ENCODE measurements at regions not wholly inside any gene's neighbourhood (a gene's known extent, or its start where the extent isn't known, plus 50 kb on each side); places are given as distances from the start of the nearest gene placed in this dataset.
A peak's percentile ranks its signal among the peaks of the same experiment; 100 is the strongest.

- Histone ChIP-seq H3K4me3 (no peak overlapping the region), H3K36me3 (no peaks in the 10 kb centered on the region), H3K9me3 (no peaks in the 10 kb centered on the region), H3K4me1 (peaks cover 0 to 46% (median 17%) of the 10 kb centered on the region in 4 donors), H3K27ac (replicated peaks in 1 of 4) (no peak overlapping the region), H3K27me3 (no peaks in the 10 kb centered on the region)
- no peak for DNase-seq (ENCODE audit: extremely low spot score)
- 64% methylated on average over 4 of the region's 4 CpGs for WGBS
- TF ChIP-seq POLR2AphosphoS5 (IDR thresholded peaks at IDR 0.05): no peak
- peak in 1 of 3 experiments; percentile 12 for TF ChIP-seq CTCF (IDR thresholded peaks at IDR 0.05)
- TF ChIP-seq POLR2A (IDR thresholded peaks at IDR 0.05; ENCODE audit: low read depth): no peak
- intact Hi-C loops (cut with DNase I): no loop called here
These were observed 331.5 kb downstream of the NKX6-1 start for GRCh38 chr4:84167564-84167963.

DNA sequence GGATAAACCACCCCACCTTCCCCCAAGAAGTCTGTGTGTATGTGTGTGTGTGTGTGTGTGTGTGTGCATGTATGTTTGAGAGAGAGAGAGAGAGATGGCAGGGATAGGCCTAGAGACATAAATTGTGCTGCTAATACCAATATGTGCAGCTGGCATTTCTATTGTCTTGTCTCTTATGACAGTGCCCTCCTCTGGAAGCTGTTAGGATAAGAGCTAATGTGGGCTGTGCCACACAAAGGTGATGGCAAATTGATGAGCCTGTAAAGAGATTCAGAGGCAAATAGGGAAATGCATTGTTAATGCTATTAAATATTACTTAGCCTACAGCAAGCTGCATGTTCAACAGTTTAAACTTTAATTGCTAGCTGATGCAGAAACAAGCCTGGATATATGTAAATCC is 332.0 kb downstream of the NKX6-1 start:
- Histone ChIP-seq H3K27ac (replicated peaks in 1 of 4) (no peak overlapping the region), H3K4me1 (peaks cover 0 to 46% (median 15%) of the 10 kb centered on the region in 4 donors), H3K9me3 (no peaks in the 10 kb centered on the region), H3K4me3 (no peak overlapping the region), H3K27me3 (no peaks in the 10 kb centered on the region), H3K36me3 (no peaks in the 10 kb centered on the region)
- intact Hi-C loops (cut with DNase I): no loop called here
- no peak for DNase-seq (ENCODE audit: extremely low spot score)
- no peak for TF ChIP-seq POLR2AphosphoS5 (IDR thresholded peaks at IDR 0.05)
- TF ChIP-seq CTCF (IDR thresholded peaks at IDR 0.05): no peak
- no peak for TF ChIP-seq POLR2A (IDR thresholded peaks at IDR 0.05; ENCODE audit: low read depth)
- no peak for TF ChIP-seq EP300 (IDR thresholded peaks at IDR 0.05)

DNA sequence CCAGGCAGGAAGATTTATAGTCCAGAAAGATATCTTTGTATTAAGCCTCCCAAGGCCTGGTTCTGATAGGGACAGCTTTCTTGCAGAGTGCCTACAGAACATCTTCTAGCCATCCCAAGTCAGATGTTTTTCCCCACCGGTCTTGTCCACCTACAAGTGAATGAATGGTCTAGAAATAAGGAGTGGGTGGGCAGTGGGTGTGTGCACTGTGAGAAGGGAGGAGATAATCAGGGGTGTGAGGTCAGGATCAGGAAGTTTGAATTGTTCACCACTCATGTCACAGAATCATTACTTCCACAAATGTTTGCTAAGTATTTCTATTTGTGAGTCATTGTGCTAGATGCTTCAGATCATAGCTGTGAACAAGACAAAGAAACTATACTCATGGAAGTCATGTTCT is 332.6 kb downstream of the NKX6-1 start:
- TF ChIP-seq EP300 (IDR thresholded peaks at IDR 0.05) (no peak), POLR2A (IDR thresholded peaks at IDR 0.05; ENCODE audit: low read depth) (no peak), CTCF (IDR thresholded peaks at IDR 0.05) (no peak), POLR2AphosphoS5 (IDR thresholded peaks at IDR 0.05) (no peak)
- H3K27me3 ChIP-seq: no peaks in the 10 kb centered on the region
- peaks cover 0 to 44% (median 16%) of the 10 kb centered on the region in 4 donors for H3K4me1 ChIP-seq
- no peak for DNase-seq (ENCODE audit: extremely low spot score)
- H3K9me3 ChIP-seq: no peaks in the 10 kb centered on the region
- peak overlapping the region in 3 of 4 donors; percentile 32 to 48 (median 37) for H3K27ac ChIP-seq (replicated peaks in 1 of 4)
- H3K36me3 ChIP-seq: no peaks in the 10 kb centered on the region
- intact Hi-C loops (cut with DNase I): no loop called here
- 75% methylated on average over 1 of the region's 1 CpG for WGBS
- H3K4me3 ChIP-seq: no peak overlapping the region

GRCh38 chr4:84164201-84164600 is 334.9 kb downstream of the NKX6-1 start:
- Histone ChIP-seq H3K27ac (replicated peaks in 1 of 4) (peak overlapping the region in 1 of 4 donors; percentile 9), H3K4me3 (no peak overlapping the region), H3K9me3 (no peaks in the 10 kb centered on the region), H3K36me3 (no peaks in the 10 kb centered on the region), H3K27me3 (no peaks in the 10 kb centered on the region), H3K4me1 (peaks cover 0 to 47% (median 24%) of the 10 kb centered on the region in 4 donors)
- intact Hi-C loops (cut with DNase I): loop anchor here (5.0 kb wide), 1 partner anchor 338 kb away; no protein-coding TSS in a partner anchor
- no peak for TF ChIP-seq POLR2AphosphoS5 (IDR thresholded peaks at IDR 0.05)
- TF ChIP-seq POLR2A (IDR thresholded peaks at IDR 0.05; ENCODE audit: low read depth): no peak
- TF ChIP-seq EP300 (IDR thresholded peaks at IDR 0.05): no peak
- no peak for TF ChIP-seq CTCF (IDR thresholded peaks at IDR 0.05)
- WGBS: 62% methylated on average over 4 of the region's 4 CpGs
- DNase-seq (ENCODE audit: extremely low spot score): no peak

GRCh38 chr4:84159762-84160161 is 339.3 kb downstream of the NKX6-1 start:
- peaks cover 0 to 68% (median 42%) of the 10 kb centered on the region in 4 donors for H3K4me1 ChIP-seq
- no peak overlapping the region for H3K4me3 ChIP-seq
- no peak for DNase-seq (ENCODE audit: extremely low spot score)
- WGBS: 10% methylated on average over 5 of the region's 5 CpGs
- no peaks in the 10 kb centered on the region for H3K27me3 ChIP-seq
- H3K36me3 ChIP-seq: no peaks in the 10 kb centered on the region
- intact Hi-C loops (cut with DNase I): loop anchor here (5.0 kb wide), 2 partner anchors 73 to 343 kb away; no protein-coding TSS in a partner anchor
- H3K27ac ChIP-seq (replicated peaks in 1 of 4): peak overlapping the region; percentile 42 to 71 (median 62)
- no peaks in the 10 kb centered on the region for H3K9me3 ChIP-seq
- TF ChIP-seq CTCF (IDR thresholded peaks at IDR 0.05) (peak; percentile 51 to 69 (median 62)), POLR2A (IDR thresholded peaks at IDR 0.05; ENCODE audit: low read depth) (no peak), EP300 (IDR thresholded peaks at IDR 0.05) (no peak), POLR2AphosphoS5 (IDR thresholded peaks at IDR 0.05) (peak in 1 of 2 donors; percentile 12)
